Posterior cingulate gyrus (tissue), 11 donors: ENCODE measurements at regions not wholly inside any gene's neighbourhood (a gene's known extent, or its start where the extent isn't known, plus 50 kb on each side); places are given as distances from the start of the nearest gene placed in this dataset.

ENCODE experiments used
- DNase-seq, 10 donors: peaks; one replicate each; pipeline versions ENCODE4 v3.0.0 to v3.0.0-alpha.2; 2020 to 2021; ENCODE audit warnings: mixed read lengths in 3 of 10
- intact Hi-C: fragments of 100-400 bp; cut with DNase I; formaldehyde crosslinking; loops from one replicate; pipeline ENCODE4 v1.15.1; 2023

- intact Hi-C loops = no loop called here
- DNase-seq = no peak
These were observed 250.7 kb downstream of the TBC1D4 start for GRCh38 chr13:75231235-75231634.

GRCh38 chr13:75226733-75227435, 255.1 kb downstream of the TBC1D4 start:
- no peak for DNase-seq
- intact Hi-C loops = no loop called here

GRCh38 chr13:75226092-75226491, 255.9 kb downstream of the TBC1D4 start:
- intact Hi-C loops = no loop called here
- peak in 1 of 10 donors; percentile 35 for DNase-seq

- intact Hi-C loops = no loop called here
- DNase-seq = no peak
These were observed 256.5 kb downstream of the TBC1D4 start for GRCh38 chr13:75225288-75226032.

- intact Hi-C loops = no loop called here
- peak in 1 of 10 donors; percentile 44 for DNase-seq
These were observed 257.8 kb downstream of the TBC1D4 start for GRCh38 chr13:75224053-75224742.

- intact Hi-C loops = no loop called here
- DNase-seq = no peak
These were observed 259.9 kb downstream of the TBC1D4 start for GRCh38 chr13:75222031-75222430.

- no peak for DNase-seq
- intact Hi-C loops = no loop called here
These were observed 261.1 kb downstream of the TBC1D4 start for GRCh38 chr13:75220861-75221260.

GRCh38 chr13:75220238-75220542, 261.8 kb downstream of the TBC1D4 start:
- intact Hi-C loops = no loop called here
- DNase-seq = peak in 2 of 10 donors; percentile 47 to 51

GRCh38 chr13:75219479-75220237, 262.3 kb downstream of the TBC1D4 start:
- DNase-seq = peak; percentile 74 to 98 (median 90)
- intact Hi-C loops = loop anchor here (1.0 to 10.0 kb wide), 3 partner anchors 645 to 1465 kb away; no protein-coding TSS in a partner anchor

- intact Hi-C loops = loop anchor here (2.0 to 10.0 kb wide), 2 partner anchors 643 to 1383 kb away; no protein-coding TSS in a partner anchor
- DNase-seq = peak in 1 of 10 donors; percentile 70
These were observed 264.0 kb downstream of the TBC1D4 start for GRCh38 chr13:75217949-75218348.

GRCh38 chr13:75216038-75216437, 265.9 kb downstream of the TBC1D4 start:
- intact Hi-C loops = loop anchor here (10.0 kb wide), 1 partner anchor 641 kb away; no protein-coding TSS in a partner anchor
- DNase-seq = no peak

GRCh38 chr13:75214846-75215245, 267.1 kb downstream of the TBC1D4 start:
- intact Hi-C loops = loop anchor here (10.0 kb wide), 1 partner anchor 640 kb away; no protein-coding TSS in a partner anchor
- no peak for DNase-seq

GRCh38 chr13:75202981-75203380, 279.0 kb downstream of the TBC1D4 start:
- DNase-seq = no peak
- intact Hi-C loops = no loop called here

- peak in 1 of 10 donors; percentile 50 for DNase-seq
- intact Hi-C loops = no loop called here
These were observed 284.2 kb downstream of the TBC1D4 start for GRCh38 chr13:75197803-75198202.

GRCh38 chr13:75196147-75196837, 285.7 kb downstream of the TBC1D4 start:
- intact Hi-C loops = no loop called here
- DNase-seq = no peak

GRCh38 chr13:75195495-75196146, 286.3 kb downstream of the TBC1D4 start:
- DNase-seq = peak in 1 of 10 donors; percentile 63
- intact Hi-C loops = no loop called here

- intact Hi-C loops = no loop called here
- no peak for DNase-seq
These were observed 287.1 kb downstream of the TBC1D4 start for GRCh38 chr13:75194717-75195462.

- DNase-seq = no peak
- intact Hi-C loops = no loop called here
These were observed 295.6 kb downstream of the TBC1D4 start for GRCh38 chr13:75186379-75186778.

- no peak for DNase-seq
- intact Hi-C loops = no loop called here
These were observed 300.1 kb downstream of the TBC1D4 start for GRCh38 chr13:75181906-75182305.
